Stromal cell of bone marrow (primary cell): ENCODE measurements at regions not wholly inside any gene's neighbourhood (a gene's known extent, or its start where the extent isn't known, plus 50 kb on each side); places are given as distances from the start of the nearest gene placed in this dataset.

Experiments used
- DNase-seq: peaks from one replicate; pipeline ENCODE4 v3.0.0-alpha.2; 2012; ENCODE audit warnings: low read depth

GRCh38 chr3:6182909-6183308 is 678.0 kb upstream of the GRM7 start:
- no peak for DNase-seq

GRCh38 chr3:6189384-6189783 is 671.5 kb upstream of the GRM7 start:
- no peak for DNase-seq

DNA sequence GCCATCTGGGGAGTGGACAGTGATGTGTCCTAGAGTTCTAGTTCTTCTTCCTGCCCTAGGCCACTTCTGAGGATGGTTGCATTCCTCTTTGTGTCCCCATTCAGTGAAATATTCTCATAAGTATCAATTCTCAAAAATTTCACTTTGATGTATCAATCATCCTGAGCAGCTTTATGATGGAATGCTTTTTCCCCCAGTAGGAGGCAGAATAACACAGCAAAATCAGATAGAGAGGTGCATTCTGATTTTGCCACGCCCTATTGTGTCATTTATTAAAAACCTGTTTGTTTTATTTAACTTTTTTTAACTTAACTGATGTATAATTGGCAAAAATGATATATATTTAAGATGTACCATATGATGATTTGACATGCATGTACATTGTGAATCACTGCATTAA is 656.0 kb upstream of the GRM7 start:
- DNase-seq: no peak

- DNase-seq: no peak
Observed at GRCh38 chr3:6216135-6217026, 644.5 kb upstream of the GRM7 start.

- no peak for DNase-seq
Observed at GRCh38 chr3:6220447-6220846, 640.5 kb upstream of the GRM7 start.

DNA sequence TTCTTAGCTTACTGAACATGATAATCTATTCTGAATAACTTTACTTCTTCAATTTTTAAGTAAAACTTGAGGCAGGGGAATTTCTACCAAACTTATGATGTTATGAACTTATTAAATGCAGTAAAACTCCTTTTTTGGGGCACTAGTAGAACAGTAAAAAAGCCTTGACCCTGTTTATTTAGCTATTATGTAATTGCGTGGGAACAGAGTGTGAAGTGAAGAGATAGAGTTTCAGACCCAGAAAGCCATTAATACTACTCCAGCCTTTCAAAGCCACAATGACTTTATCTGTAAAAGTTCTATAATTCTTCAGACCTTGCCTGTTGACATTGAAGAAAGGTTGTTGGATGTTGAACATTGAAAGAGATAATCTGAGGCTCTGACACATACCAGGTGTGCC is 638.8 kb upstream of the GRM7 start:
- no peak for DNase-seq

GRCh38 chr3:6223572-6223971 is 637.3 kb upstream of the GRM7 start:
- DNase-seq: no peak

DNA sequence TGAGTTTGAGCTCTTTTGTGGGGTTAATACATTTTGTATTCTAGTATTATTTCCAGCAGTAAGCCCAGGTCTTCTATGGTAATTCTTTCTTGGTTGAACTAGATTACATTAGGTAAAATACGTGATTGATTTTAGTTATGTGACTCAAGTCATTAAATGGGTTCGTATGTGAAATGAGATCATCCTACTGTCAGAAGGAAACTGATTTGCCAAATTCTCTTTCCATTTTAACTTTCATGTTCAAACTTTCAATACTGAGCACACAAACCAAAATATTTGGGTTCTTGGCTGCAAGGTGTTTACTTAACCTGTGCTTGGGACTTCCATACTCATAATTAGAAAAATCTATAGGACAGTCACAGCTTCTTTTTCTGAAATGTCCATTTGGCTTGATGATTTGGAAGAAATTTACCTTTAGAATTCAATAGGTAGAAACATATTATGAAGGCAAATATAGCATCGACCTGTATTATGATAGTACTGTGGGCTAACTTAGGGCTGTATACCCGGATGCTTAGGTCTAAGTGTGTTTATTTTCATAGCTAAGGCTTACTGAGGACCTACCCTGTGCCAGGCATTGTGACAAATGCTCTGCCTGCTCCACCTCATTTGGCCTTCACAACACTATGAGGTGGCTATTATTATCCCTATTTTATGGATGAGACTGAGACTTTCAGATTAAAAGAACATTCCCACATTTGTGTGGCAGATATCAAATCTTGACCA is 631.8 kb upstream of the GRM7 start:
- DNase-seq: no peak

DNA sequence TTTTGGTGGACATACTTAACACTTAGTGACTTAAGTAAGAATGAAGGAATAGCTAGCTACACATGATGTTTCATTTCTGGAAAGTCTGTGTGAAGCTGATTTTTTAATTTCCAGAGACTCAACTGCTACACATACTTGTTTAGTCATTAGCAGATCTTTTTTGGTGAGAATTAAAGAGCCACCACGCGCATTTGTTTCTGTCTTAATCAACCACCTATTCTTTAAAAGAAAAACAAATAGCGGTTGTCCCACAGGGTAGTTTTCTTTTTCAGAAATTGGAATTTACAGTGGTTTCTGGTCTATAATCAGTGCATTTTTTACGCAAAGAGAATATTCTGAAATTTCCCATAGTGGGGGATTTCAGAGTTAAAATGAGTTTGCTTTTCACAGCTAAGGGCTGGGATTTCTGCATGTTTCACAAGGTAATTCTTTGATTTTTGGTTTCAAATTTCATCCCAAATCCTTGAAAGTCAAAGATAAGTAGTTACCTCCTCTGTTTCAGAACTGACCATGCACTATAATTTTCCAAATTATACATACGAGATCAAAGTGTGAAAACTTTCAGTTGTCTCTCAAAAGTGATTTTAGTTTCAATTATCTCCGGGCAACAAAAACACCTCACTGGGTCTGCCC is 631.0 kb upstream of the GRM7 start:
- DNase-seq: no peak

GRCh38 chr3:6242104-6242503 is 618.8 kb upstream of the GRM7 start:
- DNase-seq: no peak

GRCh38 chr3:6248528-6248927 is 612.4 kb upstream of the GRM7 start:
- no peak for DNase-seq

GRCh38 chr3:6249679-6250078 is 611.2 kb upstream of the GRM7 start:
- no peak for DNase-seq

GRCh38 chr3:6250167-6250566 is 610.7 kb upstream of the GRM7 start:
- no peak for DNase-seq

DNA sequence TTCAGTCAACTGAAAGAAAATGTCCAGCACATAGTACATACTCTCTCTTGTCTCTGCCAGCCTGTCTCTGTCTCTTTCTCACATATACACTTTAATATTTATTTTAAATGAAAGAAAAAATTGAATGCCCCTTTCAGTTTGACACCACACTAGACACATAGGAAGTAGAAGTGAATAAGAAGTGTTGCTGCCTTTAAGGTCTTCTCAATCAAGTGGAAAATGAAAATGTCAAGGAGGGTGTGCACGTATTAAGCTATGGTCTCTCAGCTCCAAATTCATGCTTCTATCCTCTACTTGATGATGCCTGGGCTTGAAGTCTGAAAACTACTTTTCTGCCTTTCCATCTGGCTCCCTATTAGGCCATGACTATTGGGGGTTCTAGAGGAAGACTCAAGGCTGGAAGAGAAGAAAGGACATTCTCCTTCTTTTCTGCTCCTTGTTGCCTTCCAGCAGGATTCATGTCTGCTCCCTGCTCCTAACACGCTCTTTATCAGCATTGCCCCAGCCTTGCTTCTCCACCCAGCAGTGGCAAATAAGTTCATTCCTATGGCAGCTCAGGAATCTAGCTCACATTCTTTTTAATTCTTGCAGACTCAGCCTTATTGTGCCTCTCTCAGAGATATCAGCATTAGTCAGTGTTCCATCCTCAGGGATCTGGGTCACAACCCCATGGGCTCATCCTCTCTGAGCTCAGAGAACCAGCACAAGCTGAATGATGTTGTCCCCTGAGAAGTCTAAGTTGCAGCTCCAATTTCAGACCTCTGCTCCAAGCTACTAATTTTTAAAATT is 609.1 kb upstream of the GRM7 start:
- DNase-seq: no peak

DNA sequence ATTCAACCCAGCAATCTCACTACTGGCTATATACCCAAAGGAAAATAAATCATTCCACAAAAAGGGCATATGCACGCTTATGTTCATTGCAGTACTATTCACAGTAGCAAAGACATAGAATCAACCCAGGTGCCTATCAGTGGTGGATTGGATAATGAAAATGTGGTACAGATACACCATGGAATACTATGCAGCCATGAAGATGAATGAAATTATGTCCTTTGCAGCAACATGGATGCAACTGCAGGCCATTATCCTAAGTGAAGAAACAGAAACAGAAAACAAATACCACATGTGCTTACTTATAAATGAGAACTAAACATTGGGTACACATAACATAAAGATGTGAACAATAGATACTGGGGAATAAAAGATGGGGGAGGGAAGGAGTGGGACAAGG is 606.4 kb upstream of the GRM7 start:
- DNase-seq: no peak

GRCh38 chr3:6255229-6255628 is 605.7 kb upstream of the GRM7 start:
- DNase-seq: no peak

GRCh38 chr3:6260551-6261191 is 600.2 kb upstream of the GRM7 start:
- no peak for DNase-seq

- DNase-seq: no peak
Observed at GRCh38 chr3:6262010-6262409, 598.9 kb upstream of the GRM7 start.

GRCh38 chr3:6264036-6264435 is 596.9 kb upstream of the GRM7 start:
- DNase-seq: no peak

DNA sequence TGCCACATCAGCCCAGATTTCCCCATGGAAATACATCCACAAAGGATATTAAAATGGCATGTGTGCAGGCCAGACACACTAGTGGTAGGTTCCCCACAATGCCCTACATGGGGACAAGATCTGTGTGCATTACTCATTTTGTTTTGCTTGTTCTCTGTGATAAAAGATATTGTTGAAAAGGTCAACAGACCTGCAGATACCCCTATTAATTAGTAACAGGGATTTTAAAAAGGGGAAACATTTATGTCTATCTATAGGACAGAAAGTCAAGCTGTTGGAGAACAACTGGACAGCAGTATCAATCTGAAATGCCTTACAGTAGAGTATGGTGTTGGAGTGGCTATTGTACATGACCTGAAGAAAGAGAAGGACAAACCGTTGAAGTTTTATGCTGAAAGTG is 596.0 kb upstream of the GRM7 start:
- no peak for DNase-seq

DNA sequence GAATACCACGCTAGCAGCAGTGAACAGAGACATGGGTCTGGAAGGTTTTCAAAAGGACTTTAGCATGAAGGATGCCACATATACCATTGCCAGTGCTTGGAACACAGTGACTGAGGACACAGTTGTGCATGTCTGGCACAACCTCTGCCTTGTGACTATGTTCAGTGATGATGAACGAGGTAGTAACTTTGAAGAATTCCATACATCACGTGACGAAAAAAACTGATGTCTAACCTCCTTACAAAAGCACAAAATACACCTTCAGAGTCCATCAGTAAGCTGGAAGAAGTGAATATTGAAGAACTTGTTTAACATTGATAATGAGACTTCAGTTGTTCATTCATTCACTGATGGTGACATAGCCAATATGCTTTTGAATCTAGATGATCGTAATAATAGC is 594.8 kb upstream of the GRM7 start:
- DNase-seq: no peak

GRCh38 chr3:6273878-6274277 is 587.0 kb upstream of the GRM7 start:
- no peak for DNase-seq
